HepG2 (cell line): ENCODE measurements at regions not wholly inside any gene's neighbourhood (a gene's known extent, or its start where the extent isn't known, plus 50 kb on each side); places are given as distances from the start of the nearest gene placed in this dataset.

Experiments
- ARID5B ChIP-seq: IDR thresholded peaks from 2 replicates; pipeline ENCODE4 v1.4.0; 2020; ENCODE audit warnings: mild to moderate bottlenecking, missing genetic modification reagents
- ESRRA ChIP-seq: sonication (generic); formaldehyde crosslinking; IDR thresholded peaks from 2 replicates; pipeline ENCODE4 v1.5.1; 2020; ENCODE audit warnings: mild to moderate bottlenecking, low read depth, missing genetic modification reagents
- RBAK ChIP-seq: sonication (generic); formaldehyde crosslinking; IDR thresholded peaks from 2 replicates; pipeline ENCODE4 v1.5.1; 2020; ENCODE audit warnings: mild to moderate bottlenecking, missing genetic modification reagents
- ZSCAN22 ChIP-seq: sonication (generic); formaldehyde crosslinking; IDR thresholded peaks from 2 replicates; pipeline ENCODE4 v1.4.0; 2020; ENCODE audit warnings: mild to moderate bottlenecking, missing genetic modification reagents
- TF ChIP-seq, protein P1 (sequence below): sonication (generic); formaldehyde crosslinking; IDR thresholded peaks from 2 replicates; pipeline ENCODE4 v1.4.0; 2020; ENCODE audit warnings: missing genetic modification reagents

DNA sequence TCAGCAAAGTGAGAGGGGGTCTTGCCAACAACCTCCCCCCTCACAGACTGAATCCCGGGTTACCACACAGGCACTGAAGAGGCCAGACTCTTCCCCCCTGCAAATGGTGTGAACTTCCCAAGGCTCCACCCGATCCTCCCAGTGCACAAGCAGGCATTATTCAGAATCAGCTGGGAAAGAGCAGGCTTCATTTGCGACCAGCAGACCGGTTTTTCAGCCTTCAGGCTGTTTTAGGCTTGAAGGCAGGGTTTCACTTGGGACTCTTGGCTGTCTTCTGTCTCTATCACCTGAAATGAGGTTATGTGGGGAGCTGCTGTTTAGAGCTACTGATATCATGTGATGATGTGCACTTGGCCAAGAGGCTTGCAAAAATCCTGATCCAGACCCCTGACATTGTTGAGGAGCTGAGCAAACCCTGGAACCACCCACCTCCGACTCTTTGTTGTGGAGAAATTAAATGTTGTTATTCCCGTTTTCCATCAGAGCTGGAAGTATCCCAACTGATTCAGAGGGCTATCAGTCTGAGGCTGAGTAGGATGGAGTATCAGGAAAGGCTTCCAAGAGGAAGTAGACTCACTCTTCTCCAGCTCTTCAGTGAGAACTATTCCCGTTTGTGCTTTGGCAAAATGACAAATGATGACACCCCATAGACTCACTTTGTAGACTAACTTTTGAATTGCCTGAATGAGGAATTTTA lies 63.3 kb upstream of the ZFR start (continued):
- TF ChIP-seq, protein P1, sequence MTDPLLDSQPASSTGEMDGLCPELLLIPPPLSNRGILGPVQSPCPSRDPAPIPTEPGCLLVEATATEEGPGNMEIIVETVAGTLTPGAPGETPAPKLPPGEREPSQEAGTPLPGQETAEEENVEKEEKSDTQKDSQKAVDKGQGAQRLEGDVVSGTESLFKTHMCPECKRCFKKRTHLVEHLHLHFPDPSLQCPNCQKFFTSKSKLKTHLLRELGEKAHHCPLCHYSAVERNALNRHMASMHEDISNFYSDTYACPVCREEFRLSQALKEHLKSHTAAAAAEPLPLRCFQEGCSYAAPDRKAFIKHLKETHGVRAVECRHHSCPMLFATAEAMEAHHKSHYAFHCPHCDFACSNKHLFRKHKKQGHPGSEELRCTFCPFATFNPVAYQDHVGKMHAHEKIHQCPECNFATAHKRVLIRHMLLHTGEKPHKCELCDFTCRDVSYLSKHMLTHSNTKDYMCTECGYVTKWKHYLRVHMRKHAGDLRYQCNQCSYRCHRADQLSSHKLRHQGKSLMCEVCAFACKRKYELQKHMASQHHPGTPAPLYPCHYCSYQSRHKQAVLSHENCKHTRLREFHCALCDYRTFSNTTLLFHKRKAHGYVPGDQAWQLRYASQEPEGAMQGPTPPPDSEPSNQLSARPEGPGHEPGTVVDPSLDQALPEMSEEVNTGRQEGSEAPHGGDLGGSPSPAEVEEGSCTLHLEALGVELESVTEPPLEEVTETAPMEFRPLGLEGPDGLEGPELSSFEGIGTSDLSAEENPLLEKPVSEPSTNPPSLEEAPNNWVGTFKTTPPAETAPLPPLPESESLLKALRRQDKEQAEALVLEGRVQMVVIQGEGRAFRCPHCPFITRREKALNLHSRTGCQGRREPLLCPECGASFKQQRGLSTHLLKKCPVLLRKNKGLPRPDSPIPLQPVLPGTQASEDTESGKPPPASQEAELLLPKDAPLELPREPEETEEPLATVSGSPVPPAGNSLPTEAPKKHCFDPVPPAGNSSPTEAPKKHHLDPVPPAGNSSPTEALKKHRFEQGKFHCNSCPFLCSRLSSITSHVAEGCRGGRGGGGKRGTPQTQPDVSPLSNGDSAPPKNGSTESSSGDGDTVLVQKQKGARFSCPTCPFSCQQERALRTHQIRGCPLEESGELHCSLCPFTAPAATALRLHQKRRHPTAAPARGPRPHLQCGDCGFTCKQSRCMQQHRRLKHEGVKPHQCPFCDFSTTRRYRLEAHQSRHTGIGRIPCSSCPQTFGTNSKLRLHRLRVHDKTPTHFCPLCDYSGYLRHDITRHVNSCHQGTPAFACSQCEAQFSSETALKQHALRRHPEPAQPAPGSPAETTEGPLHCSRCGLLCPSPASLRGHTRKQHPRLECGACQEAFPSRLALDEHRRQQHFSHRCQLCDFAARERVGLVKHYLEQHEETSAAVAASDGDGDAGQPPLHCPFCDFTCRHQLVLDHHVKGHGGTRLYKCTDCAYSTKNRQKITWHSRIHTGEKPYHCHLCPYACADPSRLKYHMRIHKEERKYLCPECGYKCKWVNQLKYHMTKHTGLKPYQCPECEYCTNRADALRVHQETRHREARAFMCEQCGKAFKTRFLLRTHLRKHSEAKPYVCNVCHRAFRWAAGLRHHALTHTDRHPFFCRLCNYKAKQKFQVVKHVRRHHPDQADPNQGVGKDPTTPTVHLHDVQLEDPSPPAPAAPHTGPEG (CRISPR knock-in tag): no peak
- TF ChIP-seq RBAK (CRISPR knock-in tag): no peak
- TF ChIP-seq ARID5B: no peak
- TF ChIP-seq ESRRA: no peak
- no peak for TF ChIP-seq ZSCAN22
- TF ChIP-seq, all 625 proteins: peak for 0
